Left ventricle myocardium inferior (tissue), 1 donor: ENCODE measurements at regions not wholly inside any gene's neighbourhood (a gene's known extent, or its start where the extent isn't known, plus 50 kb on each side); places are given as distances from the start of the nearest gene placed in this dataset.

Source experiments
- DNase-seq: peaks from one replicate; pipeline ENCODE4 v3.0.0-alpha.2; 2020
- H3K27ac ChIP-seq: fragments of 200-600 bp; replicated peaks from 2 replicates; pipeline ENCODE4 v1.8.0; 2021
- H3K27me3 ChIP-seq: fragments of 200-600 bp; 2 replicates; pipeline ENCODE4 v1.8.0; 2021; ENCODE audit warnings: low read depth
- H3K36me3 ChIP-seq: fragments of 200-600 bp; 2 replicates; pipeline ENCODE4 v1.8.0; 2021
- H3K4me1 ChIP-seq: fragments of 200-600 bp; 2 replicates; pipeline ENCODE4 v1.8.0; 2021
- H3K4me3 ChIP-seq: fragments of 200-600 bp; 2 replicates; pipeline ENCODE4 v1.8.0; 2021; ENCODE audit warnings: mild to moderate bottlenecking, moderate library complexity
- H3K9me3 ChIP-seq: fragments of 200-600 bp; replicated peaks from 2 replicates; pipeline ENCODE4 v1.8.0; 2021
- intact Hi-C: fragments of 100-400 bp; cut with micrococcal nuclease; formaldehyde crosslinking; loops from one replicate; pipeline ENCODE4 v1.11.0; 2022
- TF ChIP-seq, protein P1 (sequence below): fragments of 200-600 bp; IDR thresholded peaks from 2 replicates; pipeline ENCODE4 v1.8.0; 2021; ENCODE audit warnings: antibody characterized with exemption, mild to moderate bottlenecking, borderline replicate concordance
- donor health status: DM: no; HTN: yes; CAD: no; lungs with severe emphysema.

DNA sequence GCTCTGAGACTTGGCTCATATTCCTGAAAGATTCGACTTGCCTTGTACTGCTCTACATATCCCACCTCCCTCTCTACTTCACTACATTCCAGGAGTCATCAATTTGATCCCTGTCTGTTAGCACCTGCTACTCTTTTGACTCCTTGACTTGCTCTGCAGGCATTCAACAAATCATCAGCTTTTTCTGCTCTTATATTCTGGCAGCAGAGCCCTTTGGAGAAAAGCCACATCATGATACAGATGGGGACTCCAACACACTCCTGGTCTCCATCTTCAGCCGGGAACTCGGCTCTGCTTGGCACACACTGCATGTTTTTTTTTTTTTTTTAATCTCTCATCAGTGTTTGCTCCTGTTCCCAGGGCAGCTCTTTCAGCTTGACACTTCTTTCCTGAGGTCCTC lies 293.2 kb upstream of the LCORL start:
- no peaks in the 10 kb centered on the region for H3K27me3 ChIP-seq
- intact Hi-C loops: no loop called here
- no peak overlapping the region for H3K4me3 ChIP-seq
- DNase-seq: no peak
- TF ChIP-seq, protein P1, sequence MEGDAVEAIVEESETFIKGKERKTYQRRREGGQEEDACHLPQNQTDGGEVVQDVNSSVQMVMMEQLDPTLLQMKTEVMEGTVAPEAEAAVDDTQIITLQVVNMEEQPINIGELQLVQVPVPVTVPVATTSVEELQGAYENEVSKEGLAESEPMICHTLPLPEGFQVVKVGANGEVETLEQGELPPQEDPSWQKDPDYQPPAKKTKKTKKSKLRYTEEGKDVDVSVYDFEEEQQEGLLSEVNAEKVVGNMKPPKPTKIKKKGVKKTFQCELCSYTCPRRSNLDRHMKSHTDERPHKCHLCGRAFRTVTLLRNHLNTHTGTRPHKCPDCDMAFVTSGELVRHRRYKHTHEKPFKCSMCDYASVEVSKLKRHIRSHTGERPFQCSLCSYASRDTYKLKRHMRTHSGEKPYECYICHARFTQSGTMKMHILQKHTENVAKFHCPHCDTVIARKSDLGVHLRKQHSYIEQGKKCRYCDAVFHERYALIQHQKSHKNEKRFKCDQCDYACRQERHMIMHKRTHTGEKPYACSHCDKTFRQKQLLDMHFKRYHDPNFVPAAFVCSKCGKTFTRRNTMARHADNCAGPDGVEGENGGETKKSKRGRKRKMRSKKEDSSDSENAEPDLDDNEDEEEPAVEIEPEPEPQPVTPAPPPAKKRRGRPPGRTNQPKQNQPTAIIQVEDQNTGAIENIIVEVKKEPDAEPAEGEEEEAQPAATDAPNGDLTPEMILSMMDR: no peak
- no peaks in the 10 kb centered on the region for H3K9me3 ChIP-seq
- no peak overlapping the region for H3K27ac ChIP-seq
- H3K4me1 ChIP-seq: peaks cover 7% of the 10 kb centered on the region
- H3K36me3 ChIP-seq: no peaks in the 10 kb centered on the region

DNA sequence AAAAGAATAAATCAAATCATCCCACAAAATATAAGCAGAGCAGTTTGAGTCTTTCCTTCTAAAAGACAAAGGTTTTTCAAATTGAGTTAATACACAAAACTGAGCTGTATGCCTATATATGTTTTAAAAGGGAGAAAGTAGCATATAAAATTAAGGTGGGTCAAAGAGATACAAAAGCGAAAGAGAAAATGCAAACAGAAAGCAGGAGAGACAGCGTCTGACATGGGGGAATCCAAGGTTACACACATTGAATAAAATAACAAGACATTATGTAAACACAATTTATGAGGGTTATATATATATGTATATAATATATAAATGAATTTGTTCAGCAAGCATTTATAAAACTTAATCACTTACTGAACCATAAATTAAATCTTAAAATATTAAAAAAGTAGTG lies 276.1 kb upstream of the LCORL start:
- intact Hi-C loops: no loop called here

DNA sequence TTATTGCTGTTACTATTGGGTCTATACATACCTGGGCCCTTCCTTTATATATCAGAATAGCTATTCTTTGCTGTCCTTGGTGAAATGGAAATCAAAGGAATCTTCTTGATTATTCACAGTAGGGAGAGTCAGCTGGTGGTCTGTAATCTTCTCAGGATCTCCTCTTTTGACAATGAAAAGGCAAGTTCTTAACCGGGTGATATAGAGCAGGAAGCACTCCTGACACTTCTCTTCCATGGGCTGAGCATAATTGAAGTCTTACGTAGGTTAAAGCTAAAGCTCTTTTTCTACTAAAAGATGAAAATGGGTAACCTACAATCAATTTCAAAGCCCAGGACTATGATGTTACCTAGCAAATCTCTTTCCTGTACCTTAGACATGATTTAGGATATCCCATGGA lies 274.9 kb upstream of the LCORL start:
- H3K4me3 ChIP-seq: no peak overlapping the region
- TF ChIP-seq, protein P1: no peak
- no peaks in the 10 kb centered on the region for H3K27me3 ChIP-seq
- no peak for DNase-seq
- H3K36me3 ChIP-seq: no peaks in the 10 kb centered on the region
- H3K4me1 ChIP-seq: no peaks in the 10 kb centered on the region
- intact Hi-C loops: no loop called here
- H3K9me3 ChIP-seq: no peaks in the 10 kb centered on the region
- H3K27ac ChIP-seq: no peak overlapping the region

More for the DNA sequence above, 276.1 kb upstream of the LCORL start:
- Histone ChIP-seq H3K27ac (no peak overlapping the region), H3K36me3 (no peaks in the 10 kb centered on the region), H3K9me3 (no peaks in the 10 kb centered on the region), H3K4me3 (no peak overlapping the region), H3K27me3 (no peaks in the 10 kb centered on the region), H3K4me1 (no peaks in the 10 kb centered on the region)
- DNase-seq: no peak
- TF ChIP-seq, protein P1: no peak

DNA sequence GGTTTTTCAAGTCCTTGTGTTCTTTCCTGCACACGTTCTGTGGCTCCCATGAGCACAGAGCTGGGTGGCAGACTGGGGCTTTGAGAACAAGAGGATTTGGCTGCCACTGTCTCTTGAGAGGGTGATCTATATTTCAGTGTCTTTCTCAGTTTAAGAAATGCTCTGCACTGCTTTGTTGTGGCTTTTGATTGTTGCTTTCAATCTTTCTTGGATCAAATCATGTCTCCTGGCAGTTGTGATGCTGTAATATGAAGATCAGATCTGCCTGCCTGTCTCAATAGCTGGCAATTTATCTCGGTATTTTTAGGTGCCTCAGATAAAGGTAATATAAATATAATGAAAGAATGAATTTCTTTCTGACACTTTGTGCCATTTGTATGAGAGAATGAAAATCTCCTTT lies 273.3 kb upstream of the LCORL start:
- no peak for DNase-seq
- Histone ChIP-seq H3K4me1 (no peaks in the 10 kb centered on the region), H3K27ac (no peak overlapping the region), H3K4me3 (no peak overlapping the region), H3K36me3 (no peaks in the 10 kb centered on the region), H3K9me3 (no peaks in the 10 kb centered on the region), H3K27me3 (no peaks in the 10 kb centered on the region)
- intact Hi-C loops: no loop called here
- TF ChIP-seq, protein P1: no peak

DNA sequence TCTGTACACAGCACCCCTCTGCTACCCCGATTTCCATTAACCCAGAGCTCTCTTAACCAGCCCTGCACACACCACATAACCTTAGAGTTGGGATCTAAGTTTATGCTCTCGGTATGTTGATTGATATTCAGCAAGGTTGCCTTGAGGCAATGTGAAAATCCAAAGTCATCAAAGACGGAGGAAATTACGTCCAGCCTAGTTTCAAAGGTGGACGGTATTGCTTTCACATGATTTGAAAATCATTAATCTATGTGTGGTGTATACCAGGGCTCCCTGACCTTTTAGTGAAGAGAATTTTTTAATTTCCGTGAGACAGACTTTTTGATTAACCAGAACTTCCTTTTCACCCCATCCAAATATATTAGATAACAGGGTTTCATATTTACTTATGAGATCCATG lies 272.5 kb upstream of the LCORL start:
- intact Hi-C loops: no loop called here
- TF ChIP-seq, protein P1: no peak
- Histone ChIP-seq H3K9me3 (no peaks in the 10 kb centered on the region), H3K4me3 (no peak overlapping the region), H3K36me3 (no peaks in the 10 kb centered on the region), H3K27me3 (no peaks in the 10 kb centered on the region), H3K27ac (no peak overlapping the region), H3K4me1 (no peaks in the 10 kb centered on the region)
- no peak for DNase-seq

DNA sequence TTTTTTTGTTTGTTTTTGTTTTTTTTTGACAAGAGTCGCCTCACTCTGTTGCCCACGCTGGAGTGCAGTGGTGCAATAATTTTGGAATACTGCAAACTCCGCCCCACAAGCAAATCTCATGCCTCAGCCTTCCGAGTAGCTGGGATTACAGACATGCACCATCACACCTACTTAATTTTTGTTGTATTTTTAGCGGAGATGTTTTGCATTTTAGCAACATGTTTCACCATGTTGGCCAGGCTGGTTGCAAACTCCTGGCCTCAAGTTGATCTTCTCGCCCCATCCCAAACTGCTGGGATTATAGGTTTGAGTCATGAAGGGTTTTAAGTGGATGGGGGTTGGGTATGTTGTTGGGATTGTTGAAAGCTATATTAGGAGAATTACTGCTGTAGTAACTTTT lies 270.9 kb upstream of the LCORL start:
- no peak for DNase-seq
- no peaks in the 10 kb centered on the region for H3K36me3 ChIP-seq
- no peaks in the 10 kb centered on the region for H3K4me1 ChIP-seq
- no peak overlapping the region for H3K4me3 ChIP-seq
- H3K27ac ChIP-seq: no peak overlapping the region
- intact Hi-C loops: no loop called here
- no peaks in the 10 kb centered on the region for H3K9me3 ChIP-seq
- TF ChIP-seq, protein P1: no peak
- no peaks in the 10 kb centered on the region for H3K27me3 ChIP-seq
